HG03175 (cell line): ENCODE measurements at regions not wholly inside any gene's neighbourhood (a gene's known extent, or its start where the extent isn't known, plus 50 kb on each side); places are given as distances from the start of the nearest gene placed in this dataset.

ENCODE experiments used
- ATAC-seq: cut with Tn5 transposase; IDR thresholded peaks from one replicate; pipeline ENCODE4 v1.9.1; 2021; ENCODE audit warnings: mild to moderate bottlenecking, moderate library complexity; ENCODE audit not compliant: unreplicated experiment

DNA sequence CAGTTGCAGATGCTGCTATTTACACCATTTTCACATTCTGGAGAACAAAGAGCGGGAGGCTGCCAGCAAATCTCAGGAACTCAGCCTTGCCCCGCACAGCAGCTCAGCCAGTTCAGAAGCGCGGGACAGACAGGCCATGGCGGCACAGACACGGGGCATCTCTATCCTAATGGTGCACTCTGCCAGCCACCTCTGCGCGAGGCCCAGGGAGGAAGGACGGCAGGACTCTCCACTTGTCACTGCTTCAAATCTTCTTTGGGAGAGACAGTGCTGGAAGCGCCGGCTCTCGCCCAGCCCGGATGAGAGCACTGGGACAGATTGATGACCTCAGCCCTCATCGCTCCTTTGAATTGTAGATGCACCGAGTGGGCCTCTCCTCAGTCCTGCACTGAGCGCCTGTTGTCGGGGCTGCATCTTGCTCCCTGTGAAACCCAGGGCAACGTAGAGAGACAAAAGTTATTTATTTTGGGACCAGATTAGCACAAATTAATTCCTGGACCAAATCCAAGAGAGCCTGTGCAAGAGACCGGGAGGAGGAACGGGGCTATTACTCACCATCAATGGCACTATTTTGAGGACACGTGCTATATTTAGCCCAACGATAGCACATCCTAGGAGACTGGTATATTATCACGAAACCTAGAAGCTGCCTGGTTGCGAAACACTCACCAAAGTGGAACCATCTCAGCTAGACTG lies 211.4 kb upstream of the SMIM21 start:
- no peak for ATAC-seq

DNA sequence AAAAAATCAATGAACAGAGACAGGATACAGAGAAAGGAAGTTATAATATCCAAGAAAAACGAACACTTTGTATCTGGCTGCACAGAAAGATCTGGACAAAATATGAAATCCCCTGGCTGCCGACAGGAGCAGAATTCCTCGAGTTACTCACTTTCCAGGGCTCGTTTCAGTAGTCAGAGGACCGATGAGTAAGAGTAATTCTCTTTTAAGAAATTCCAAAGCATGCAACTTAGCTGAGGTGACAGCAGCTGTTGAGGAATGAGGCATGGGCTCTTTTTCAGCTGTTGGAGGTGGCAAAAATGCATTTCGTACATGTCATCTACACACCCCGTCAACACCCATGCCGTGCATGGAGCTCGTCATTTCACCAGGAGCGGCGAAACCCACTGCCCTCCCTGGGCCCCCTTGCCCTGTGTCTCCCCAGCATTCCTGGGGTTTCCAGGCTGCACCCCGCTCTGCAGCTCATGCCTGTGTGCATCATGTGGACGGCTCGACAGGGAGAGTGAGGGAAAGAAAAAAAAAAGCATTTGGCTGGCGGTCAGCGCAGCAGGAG lies 210.8 kb upstream of the SMIM21 start:
- ATAC-seq: no peak

DNA sequence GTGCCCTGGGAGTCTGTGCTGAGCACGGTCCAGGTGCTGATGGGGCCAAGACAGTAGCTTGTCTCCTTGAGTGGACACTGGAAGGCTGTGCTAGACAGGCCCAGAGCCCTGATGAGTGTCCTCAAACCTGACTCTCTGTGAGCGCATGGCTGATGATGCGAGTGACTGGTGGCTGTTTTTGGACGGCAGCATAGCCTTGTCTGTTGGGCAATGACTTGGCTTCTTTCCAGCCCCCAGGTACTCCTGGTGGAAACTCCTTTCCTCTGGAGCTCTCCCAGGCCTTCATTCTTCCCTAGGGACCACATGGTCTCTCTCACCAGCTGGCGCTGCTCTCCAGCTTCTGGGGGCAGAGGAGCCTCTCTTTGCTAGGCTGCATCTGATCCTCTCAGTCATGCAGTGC lies 207.6 kb upstream of the SMIM21 start:
- no peak for ATAC-seq

DNA sequence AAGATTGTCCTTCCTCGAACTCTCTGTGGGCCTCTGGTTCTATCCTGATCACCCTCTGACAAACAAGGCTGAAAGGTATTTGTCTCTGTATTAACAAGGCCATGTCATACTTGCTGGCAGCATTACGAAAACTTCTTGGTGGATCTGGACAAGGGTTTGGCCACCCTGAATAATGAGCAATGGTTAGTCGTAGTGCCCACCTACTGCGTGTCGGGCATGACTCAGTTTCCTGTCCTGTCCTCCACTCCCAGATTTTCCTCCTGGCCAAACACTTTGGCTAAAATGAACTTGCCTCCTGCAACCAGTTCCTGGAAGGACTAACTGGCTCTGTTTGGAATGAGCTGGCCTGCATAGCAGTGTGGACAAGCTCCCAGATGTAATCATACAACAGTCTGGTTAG lies 198.5 kb upstream of the SMIM21 start:
- ATAC-seq: no peak

DNA sequence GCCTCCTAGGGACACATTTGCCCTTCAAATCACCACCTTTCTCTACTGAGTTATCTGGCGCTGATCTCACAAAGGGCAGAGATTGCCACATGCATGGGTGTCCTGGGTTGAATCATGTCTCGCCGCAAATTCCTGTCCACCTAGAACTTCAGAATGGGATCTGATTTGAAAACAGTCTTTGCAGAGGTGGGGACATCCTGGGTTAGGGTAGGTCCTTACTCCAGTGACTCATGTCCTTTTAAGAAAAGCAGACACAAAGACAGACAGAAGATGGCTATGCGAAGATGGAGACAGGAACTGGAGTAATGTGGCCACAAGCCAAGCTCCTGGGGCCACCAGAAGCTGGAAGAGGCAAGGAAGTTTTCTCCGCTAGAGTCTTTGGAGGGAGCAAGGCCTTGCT lies 197.4 kb upstream of the SMIM21 start:
- ATAC-seq: no peak

DNA sequence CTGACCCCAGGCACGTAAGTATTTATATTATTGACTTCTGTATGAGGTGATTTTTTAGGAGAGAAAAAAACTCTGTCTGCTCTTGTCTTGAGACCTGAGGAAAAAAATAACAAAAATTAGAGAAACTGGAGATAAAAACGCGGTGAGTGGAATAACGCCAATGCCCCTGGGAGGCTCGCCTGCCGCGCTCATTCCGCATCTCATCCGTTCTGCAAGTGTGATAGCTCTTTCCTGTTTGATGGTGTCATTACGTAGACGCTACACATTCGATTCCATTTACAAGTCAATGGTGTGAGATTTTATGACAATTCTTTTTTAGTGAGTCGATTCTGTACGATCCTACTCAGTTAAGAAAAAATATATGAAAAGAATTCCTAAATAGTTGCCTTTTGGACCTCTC lies 194.3 kb upstream of the SMIM21 start:
- ATAC-seq: no peak

DNA sequence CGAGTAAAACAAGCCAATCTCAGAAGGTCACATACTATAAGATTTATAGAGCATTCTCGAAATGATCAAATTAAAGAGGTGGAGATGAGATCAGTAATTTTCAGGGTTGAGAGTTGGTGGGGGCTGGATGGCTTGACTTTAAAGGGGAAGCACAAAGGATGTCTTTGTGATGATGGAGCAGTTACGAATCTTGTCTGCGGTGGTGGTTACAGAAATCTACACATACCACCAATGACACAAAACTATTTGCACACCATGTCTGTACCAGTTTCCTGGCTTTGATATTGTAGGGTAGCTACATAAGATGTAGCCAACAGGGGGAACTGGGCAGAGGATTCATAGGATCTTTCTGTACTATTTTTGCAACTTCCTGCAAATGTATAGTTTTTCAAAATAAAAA lies 190.6 kb upstream of the SMIM21 start:
- no peak for ATAC-seq

DNA sequence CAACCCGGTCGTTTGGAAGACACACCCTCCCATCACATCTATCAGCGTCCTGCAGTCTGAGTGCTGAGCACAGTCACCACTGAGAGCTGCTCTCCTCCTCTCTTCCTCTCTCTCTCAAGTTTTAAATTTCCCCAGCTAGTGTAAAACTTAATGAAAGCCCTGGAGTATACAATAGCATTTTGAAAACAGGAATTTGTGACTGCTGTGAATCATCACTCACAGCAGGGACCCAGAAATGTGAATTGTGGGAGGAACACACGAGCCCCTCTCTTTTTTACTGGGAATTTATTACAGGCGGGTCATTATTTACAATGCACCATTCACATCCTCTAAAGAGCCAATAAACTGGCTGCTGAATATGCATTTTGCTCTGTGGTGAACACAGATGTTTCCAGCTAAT lies 185.0 kb upstream of the SMIM21 start:
- ATAC-seq: no peak

DNA sequence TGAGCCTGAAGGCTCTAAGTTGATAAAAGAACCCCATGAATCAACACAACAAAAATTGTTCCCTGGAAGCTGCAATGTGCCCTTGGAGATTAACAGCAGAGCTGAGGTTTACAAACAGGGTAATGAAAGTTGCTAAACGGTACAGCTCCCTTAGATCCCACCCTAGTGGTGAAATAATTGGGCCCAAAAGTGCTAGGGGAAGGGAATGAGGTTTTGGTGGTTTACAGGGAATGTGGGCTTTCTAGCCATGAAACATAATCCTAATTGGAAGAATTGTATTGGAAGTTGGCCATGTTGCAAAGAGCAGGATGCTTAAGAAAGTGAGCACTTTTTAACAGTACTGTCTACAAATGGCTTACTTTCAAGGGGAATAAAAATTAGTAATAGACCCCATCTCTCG lies 180.2 kb upstream of the SMIM21 start:
- no peak for ATAC-seq

DNA sequence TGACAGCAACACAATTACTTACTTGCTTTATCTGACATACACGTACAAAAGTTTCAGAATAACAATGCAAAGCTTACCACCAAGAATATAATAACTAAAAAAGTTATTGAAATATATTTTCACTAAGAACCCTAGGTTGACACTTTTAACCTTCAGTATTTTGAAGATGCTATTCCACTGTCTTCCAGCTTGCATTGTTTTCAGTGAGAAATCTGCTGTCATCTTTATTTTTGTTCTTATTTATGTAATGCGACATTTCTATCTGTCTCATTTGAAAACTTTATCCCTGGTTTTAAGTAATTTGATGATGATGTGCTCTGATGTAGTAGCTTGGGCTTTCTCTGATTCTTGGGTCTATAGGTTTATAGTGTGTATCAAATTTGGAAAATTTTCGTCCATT lies 165.0 kb upstream of the SMIM21 start:
- no peak for ATAC-seq

DNA sequence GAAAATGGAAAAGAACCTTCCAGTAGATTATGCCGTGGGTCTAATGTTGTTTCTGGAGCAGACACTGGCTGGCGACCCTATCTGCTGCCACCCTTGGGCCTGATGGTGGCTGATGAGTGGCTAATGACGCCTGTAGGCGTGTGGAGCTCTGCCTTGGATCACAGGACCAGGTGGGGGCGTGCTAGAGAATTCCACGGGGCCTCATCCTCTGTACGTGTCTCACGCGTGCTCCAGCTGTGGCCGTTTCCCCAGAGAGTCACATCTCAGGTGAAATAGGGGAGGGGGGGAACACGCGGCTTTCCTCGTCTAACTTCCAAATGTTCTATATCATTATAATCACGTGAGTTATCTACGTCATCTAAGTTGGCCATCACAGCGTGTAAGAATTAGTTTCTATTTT lies 160.9 kb upstream of the SMIM21 start:
- ATAC-seq: no peak

DNA sequence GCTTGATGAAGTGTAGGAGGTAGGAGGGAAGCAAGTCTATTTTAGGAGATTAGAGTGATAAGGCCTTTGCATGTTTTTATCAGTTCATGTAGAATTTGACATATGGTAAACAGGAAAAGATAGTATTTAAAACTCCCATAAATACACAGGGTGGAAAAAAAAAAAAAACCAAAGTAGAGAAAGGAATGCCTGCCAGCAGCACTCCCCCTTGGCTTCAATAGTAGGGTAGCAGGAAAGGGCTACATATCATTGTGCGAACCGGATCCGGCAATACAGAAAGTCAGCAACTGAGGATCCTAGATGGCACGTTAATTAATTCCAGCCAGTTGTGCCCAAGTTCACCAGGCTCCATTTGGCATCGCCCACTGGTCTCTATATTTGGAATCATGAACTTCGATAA lies 159.6 kb upstream of the SMIM21 start:
- ATAC-seq: no peak

DNA sequence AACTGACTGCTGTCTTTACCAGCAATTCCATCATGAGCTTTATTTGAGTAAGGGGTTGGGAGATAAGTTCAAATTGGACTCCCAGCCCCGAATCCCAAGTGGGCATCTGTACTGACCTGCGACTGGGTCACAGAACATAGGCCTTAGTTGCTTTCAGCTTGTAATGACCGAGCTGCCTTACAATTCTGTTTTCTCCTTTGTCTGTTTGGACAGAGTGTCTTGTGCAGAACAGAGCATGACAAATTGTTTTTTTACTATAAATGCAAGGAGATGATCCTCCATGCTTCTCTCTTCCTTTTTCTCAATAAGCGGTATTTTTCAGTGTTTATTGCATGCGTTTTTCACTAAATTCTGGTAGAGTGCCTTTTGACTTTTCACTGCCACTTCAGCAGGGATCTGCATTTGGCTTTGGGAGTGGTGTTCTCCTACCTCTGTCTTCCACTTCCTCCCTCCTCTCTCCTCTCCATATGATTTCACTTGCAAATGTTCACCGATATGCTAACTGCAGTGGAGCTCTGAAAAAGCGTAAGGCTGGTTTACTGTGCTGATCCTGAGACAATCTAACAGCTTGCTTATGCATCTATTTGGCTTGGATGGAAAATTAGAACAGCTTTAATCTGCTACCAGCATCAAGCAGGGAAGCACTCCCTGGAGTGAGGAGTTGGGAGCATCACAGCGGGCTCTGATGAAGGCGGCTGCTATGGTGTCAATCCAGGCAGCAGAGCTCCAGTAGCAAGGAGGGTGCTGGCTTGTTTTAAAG lies 158.8 kb upstream of the SMIM21 start:
- ATAC-seq: no peak

DNA sequence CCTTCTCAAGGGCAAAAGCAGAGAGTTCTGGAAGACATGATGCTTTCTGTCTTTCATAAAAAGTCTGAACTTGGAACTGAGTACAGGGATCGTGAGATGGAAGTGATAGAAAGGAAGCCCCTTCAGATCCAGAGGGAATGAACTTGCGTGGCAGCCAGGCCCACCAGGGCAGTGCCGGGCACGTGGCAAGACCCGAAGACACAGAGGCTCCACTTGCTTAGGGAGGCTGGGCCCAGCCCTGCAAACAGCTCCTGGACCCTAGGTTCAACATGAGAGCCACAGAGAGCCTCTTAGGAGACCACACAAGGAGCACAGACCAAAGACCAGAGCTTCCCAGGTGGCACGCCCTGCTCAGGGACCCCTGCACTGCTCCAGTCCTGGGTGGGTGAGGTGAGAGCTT lies 155.4 kb upstream of the SMIM21 start:
- ATAC-seq: no peak

DNA sequence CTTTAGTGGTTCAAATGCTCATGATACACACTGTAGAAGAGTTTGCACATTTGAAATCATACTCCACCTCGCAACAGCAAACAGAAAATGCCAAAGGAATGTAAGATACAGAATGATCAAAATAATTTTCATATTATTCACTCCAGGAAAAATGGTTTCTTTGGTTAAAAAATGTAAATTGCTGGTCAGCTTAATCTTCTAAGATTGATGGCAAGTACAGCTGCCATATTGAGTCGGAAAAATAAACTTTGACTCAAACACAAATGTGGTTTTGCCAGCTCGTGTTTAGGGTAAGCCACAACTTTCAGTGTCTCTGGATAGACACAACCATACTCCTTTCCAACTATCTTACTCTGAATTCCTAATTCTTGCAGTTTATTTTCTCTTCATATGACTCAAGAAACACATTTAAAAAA lies 154.9 kb upstream of the SMIM21 start:
- no peak for ATAC-seq

DNA sequence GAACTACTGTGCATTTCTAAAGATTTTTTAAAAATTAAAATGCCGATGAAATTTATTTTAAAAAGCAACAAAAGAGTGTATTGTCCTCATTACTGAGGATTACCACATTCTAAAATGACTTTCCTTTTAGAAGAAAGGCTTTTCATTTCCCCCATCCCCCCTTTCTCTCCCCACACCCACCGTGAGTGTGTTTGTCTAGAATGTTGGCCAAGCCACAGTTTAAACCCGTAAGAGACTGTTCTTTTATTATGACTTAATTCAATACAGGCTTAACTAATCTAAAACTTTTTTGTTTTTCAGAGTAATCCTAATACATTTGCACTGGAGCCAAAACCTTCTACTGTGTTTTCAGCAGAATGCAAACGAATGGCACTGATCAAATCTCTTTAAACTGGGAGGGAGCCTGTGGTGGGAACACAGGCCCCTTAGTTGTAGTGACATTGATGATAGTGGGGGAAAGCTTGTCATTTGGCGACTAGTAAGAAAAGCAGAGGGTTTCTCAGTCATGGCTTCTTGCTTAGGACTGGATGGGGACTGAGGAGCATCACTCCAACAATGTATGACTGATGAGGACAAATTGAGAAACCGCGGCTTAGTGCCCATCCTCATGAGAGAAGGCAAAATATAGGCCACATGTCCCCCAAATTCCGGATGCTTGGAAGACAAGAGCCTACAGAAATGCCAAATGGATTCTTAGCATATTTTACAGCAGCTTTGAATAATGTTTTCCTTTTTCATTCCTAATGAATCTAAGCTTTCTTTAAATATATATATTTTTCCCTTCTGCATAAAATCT lies 154.0 kb upstream of the SMIM21 start:
- no peak for ATAC-seq

DNA sequence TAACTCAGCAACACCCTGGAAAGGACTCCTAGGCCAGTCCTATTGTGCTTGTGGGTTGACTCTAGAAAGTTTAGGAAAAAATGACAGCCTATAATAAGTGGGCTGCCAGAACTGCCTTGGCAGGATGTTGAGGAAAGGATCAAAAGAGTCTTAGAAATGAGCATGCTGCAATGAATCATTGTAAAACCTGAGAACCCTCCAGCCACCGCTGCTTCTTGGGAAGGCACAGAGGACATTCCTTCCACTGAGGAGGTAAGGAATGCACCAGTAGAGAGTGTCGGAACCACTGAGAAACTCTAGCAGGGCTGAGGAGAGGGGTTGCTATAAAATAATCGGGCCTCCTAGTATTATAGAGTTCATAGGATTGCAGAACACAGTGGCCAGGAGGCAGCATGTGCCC lies 146.7 kb upstream of the SMIM21 start:
- no peak for ATAC-seq

DNA sequence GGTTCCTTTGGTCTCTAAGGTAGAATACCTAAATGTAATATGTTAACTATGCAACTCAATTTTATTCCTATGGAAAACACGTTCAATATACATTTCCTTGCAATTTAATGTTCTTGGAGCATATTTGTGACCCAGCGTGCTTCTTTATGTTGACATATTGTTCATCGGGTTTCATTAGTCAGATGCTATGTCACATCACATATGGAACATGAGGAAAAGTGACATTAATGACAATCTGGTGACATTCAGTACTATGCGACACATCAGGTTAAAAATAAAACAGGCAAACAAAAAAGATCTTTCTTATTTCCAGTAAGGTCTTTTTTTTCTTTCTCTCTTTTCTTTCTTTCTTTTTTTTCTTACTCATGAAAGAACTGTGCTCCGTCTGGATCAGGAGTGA lies 135.6 kb upstream of the SMIM21 start:
- no peak for ATAC-seq

DNA sequence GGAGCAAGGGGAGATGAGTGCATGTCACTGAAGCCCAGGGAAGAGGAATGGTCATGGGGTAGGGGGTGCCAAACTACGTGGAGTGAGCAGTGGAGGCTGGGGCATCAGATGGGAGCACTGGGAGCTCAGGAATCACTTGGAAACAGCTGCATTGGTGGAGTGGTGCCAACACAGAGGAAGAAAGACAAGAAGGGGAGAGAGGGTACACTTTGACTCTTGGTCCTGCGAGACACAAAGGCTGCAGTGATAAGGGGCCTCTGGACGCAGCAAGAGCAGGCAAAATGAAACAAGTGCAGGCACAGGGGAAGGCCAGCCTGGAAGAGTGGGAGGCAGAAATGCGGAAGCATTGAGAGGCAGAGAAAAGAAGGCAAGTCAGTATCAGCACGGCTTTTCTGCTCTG lies 134.7 kb upstream of the SMIM21 start:
- ATAC-seq: no peak

DNA sequence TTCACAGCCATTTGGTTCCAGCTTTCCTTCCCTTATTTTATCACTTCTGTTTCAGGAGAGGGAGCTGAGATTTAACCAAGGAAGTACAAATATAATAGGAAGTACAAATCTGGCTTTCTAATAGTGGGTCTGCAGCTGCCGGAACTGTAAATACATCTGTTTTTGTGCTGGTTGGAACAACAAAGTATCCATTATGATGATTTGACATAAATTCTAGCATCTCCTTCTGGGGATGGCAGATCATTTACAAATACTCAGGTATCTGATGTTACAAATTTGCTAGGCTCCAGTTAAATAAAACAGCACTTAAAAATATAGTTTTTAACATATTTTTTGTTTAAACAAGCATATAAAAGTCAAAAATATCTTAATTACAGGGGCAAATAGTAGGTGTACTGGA lies 131.3 kb upstream of the SMIM21 start:
- ATAC-seq: no peak

DNA sequence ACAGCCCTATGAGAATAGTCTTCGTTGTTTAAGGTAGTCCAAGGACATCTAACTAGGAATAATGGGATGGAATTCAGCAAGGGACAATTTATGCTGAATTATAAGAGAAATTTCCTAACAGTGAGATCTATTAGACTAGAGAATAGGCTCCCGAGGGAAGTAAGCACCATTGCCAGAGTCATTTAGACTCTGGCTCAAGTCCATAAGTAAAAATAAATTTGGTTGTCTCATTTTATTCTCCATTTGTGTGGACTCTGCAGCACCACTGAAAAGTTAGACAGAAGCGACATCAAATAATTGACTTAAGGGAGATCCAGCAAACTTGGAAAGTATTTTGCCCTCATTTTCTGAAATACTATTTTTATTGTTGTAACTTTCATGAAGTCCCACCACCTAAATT lies 129.3 kb upstream of the SMIM21 start:
- no peak for ATAC-seq
